ENCODE measurements at regions not wholly inside any gene's neighbourhood (a gene's known extent, or its start where the extent isn't known, plus 50 kb on each side); places are given as distances from the start of the nearest gene placed in this dataset.
"Not testable (repeated sequence)": the region's sequence is repeated elsewhere in the genome, so short reads cannot be mapped to it uniquely, and the experiment has no call there.

DNA sequence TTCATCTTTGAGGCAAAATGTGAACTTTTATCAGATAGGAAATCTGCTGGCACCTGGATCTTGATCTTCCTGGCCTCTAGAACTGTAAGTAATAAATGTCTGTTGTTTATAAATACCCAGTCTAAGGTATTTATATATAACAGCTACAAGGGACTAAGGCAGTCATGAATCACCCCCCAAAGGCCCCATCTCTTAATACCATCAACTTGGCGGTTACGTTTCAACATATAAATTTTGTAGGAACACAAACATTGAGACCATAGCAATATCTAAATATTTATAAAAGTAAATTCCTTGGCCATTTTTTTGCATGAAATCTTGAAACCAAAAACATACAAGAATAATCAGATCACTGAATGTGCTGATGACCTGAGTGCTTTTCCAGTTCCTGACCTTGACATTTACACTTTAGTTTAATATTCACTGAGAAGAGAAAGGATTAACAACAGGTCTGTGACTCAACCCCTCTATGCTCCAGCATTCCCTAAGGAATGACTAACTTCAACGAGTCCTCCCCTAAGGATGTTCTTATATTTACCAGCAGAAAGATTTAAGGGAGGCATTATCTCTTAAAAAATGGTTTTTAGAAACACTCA lies 1438.5 kb upstream of the CELF2 start:
- Histone ChIP-seq H4K8ac (ENCODE audit: low read depth, low read length) (no peak overlapping the region), H3K36me3 (replicated peaks in 1 of 2; ENCODE audit: control insufficient read depth in 2 of 2, insufficient read depth in 2 of 2, low read length in 2 of 2) (no peaks in the 10 kb centered on the region), H3K27ac (replicated peaks; ENCODE audit: low read length) (no peak overlapping the region), H3K4me1 (ENCODE audit: control insufficient read depth in 2 of 2, insufficient read depth in 1 of 2, low read depth in 1 of 2, low read length in 2 of 2) (no peaks in the 10 kb centered on the region), H2AK5ac (ENCODE audit: low read depth, low read length) (no peak overlapping the region), H3K27me3 (ENCODE audit: control insufficient read depth in 3 of 3, insufficient read depth in 3 of 3, low read depth in 1 of 3, low read length in 3 of 3) (no peaks in the 10 kb centered on the region), H3K18ac (ENCODE audit: low read length) (no peak overlapping the region), H2BK5ac (ENCODE audit: low read length) (no peak overlapping the region), H2BK12ac (ENCODE audit: low read length) (no peak overlapping the region), H3K23ac (ENCODE audit: low read depth, low read length, poor library complexity) (no peak overlapping the region), H3K9ac (ENCODE audit: low read depth, low read length, poor library complexity) (no peak overlapping the region), H3K4ac (ENCODE audit: low read length) (no peak overlapping the region), H3K4me3 (ENCODE audit: low read length in 2 of 2) (no peak overlapping the region), H4K91ac (ENCODE audit: low read depth, low read length, poor library complexity) (no peak overlapping the region), H2BK15ac (ENCODE audit: low read length) (no peak overlapping the region), H2AFZ (ENCODE audit: low read length) (no peak overlapping the region), H3K9me3 (replicated peaks in 1 of 2; ENCODE audit: control insufficient read depth in 2 of 2, insufficient read depth in 1 of 2, low read depth in 1 of 2, low read length in 2 of 2) (no peaks in the 10 kb centered on the region), H3K79me1 (ENCODE audit: low read depth, low read length) (no peaks in the 10 kb centered on the region), H2BK120ac (ENCODE audit: low read depth, low read length) (no peak overlapping the region), H3K14ac (ENCODE audit: low read length) (no peak overlapping the region), H3K4me2 (ENCODE audit: insufficient read depth, low read length, poor library complexity, severe bottlenecking) (no peak overlapping the region)
- no peak for DNase-seq (ENCODE audit: low spot score)
- WGBS, 2 donors (ENCODE audit: extremely low coverage in 2 of 2, insufficient read length in 2 of 2, insufficient replicate concordance in 1 of 2): no CpG with 5 or more reads among the region's 3 CpGs

DNA sequence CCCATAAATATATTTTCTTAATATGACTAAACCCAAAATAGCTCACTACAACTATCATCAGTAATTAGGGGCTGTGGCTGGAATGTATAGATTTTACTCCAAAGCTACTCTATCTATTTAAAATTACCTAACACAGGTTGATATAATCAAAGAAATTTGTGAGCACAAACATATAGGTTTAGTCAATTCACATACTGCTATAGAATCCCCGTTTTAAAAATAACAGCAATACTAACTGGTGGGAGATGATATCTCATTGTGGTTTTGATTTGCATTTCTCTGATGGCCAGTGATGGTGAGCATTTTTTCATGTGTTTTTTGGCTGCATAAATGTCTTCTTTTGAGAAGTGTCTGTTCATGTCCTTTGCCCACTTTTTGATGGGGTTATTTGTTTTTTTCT lies 1434.9 kb upstream of the CELF2 start:
- H3K4me3 ChIP-seq (ENCODE audit: low read length in 2 of 2); H3K9me3 ChIP-seq (replicated peaks in 1 of 2; ENCODE audit: control insufficient read depth in 2 of 2, insufficient read depth in 1 of 2, low read depth in 1 of 2, low read length in 2 of 2); H3K14ac ChIP-seq (ENCODE audit: low read length); H3K27me3 ChIP-seq (ENCODE audit: control insufficient read depth in 3 of 3, insufficient read depth in 3 of 3, low read depth in 1 of 3, low read length in 3 of 3); H4K91ac ChIP-seq (ENCODE audit: low read depth, low read length, poor library complexity); H2BK120ac ChIP-seq (ENCODE audit: low read depth, low read length); H3K4me2 ChIP-seq (ENCODE audit: insufficient read depth, low read length, poor library complexity, severe bottlenecking); H3K23ac ChIP-seq (ENCODE audit: low read depth, low read length, poor library complexity); H2BK5ac ChIP-seq (ENCODE audit: low read length); H3K18ac ChIP-seq (ENCODE audit: low read length); H3K27ac ChIP-seq (replicated peaks; ENCODE audit: low read length); DNase-seq (ENCODE audit: low spot score); H4K8ac ChIP-seq (ENCODE audit: low read depth, low read length); H3K79me1 ChIP-seq (ENCODE audit: low read depth, low read length); H2BK15ac ChIP-seq (ENCODE audit: low read length); H3K36me3 ChIP-seq (replicated peaks in 1 of 2; ENCODE audit: control insufficient read depth in 2 of 2, insufficient read depth in 2 of 2, low read length in 2 of 2); H2AFZ ChIP-seq (ENCODE audit: low read length); H3K9ac ChIP-seq (ENCODE audit: low read depth, low read length, poor library complexity); H3K4me1 ChIP-seq (ENCODE audit: control insufficient read depth in 2 of 2, insufficient read depth in 1 of 2, low read depth in 1 of 2, low read length in 2 of 2); H2BK12ac ChIP-seq (ENCODE audit: low read length); H2AK5ac ChIP-seq (ENCODE audit: low read depth, low read length); H3K4ac ChIP-seq (ENCODE audit: low read length): not testable (repeated sequence)
- no CpG with 5 or more reads among the region's 1 CpG for whole genome bisulfite sequencing, 2 donors (ENCODE audit: extremely low coverage in 2 of 2, insufficient read length in 2 of 2, insufficient replicate concordance in 1 of 2)

DNA sequence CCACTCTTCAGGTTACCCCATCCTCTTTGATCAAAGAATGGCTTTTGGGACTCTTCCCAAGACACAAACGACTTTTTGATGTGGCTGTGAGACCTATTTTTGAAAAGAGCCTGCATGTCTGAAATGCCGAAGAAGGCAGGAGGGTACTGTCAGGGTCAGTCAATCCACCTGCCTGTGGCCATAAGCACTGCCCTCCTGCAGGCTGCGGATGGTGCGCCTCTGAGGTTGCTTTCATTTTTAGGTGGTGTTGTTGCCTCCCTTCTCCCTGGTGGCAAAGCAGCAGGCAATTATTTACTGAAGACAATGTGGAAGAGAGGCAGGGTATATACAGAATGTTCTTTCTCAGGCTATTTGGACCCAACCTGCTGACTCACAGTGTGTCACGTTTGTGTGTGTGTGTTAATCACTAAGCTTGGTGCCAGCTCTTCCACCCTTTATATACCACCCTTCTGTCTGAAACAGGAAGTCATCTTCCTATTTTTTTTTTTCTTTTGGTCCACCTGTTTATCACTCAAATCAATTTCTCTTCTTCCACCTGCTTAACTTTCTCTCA lies 1421.2 kb upstream of the CELF2 start:
- H3K4me2 ChIP-seq (ENCODE audit: insufficient read depth, low read length, poor library complexity, severe bottlenecking): no peak overlapping the region
- no peak overlapping the region for H4K91ac ChIP-seq (ENCODE audit: low read depth, low read length, poor library complexity)
- DNase-seq (ENCODE audit: low spot score): no peak
- H3K18ac ChIP-seq (ENCODE audit: low read length): no peak overlapping the region
- H2AFZ ChIP-seq (ENCODE audit: low read length): no peak overlapping the region
- H4K8ac ChIP-seq (ENCODE audit: low read depth, low read length): no peak overlapping the region
- H2BK12ac ChIP-seq (ENCODE audit: low read length): no peak overlapping the region
- no peaks in the 10 kb centered on the region for H3K9me3 ChIP-seq (replicated peaks in 1 of 2; ENCODE audit: control insufficient read depth in 2 of 2, insufficient read depth in 1 of 2, low read depth in 1 of 2, low read length in 2 of 2)
- no peak overlapping the region for H3K27ac ChIP-seq (replicated peaks; ENCODE audit: low read length)
- no peaks in the 10 kb centered on the region for H3K4me1 ChIP-seq (ENCODE audit: control insufficient read depth in 2 of 2, insufficient read depth in 1 of 2, low read depth in 1 of 2, low read length in 2 of 2)
- no peak overlapping the region for H3K9ac ChIP-seq (ENCODE audit: low read depth, low read length, poor library complexity)
- H3K27me3 ChIP-seq (ENCODE audit: control insufficient read depth in 3 of 3, insufficient read depth in 3 of 3, low read depth in 1 of 3, low read length in 3 of 3): no peaks in the 10 kb centered on the region
- H3K14ac ChIP-seq (ENCODE audit: low read length): no peak overlapping the region
- no CpG with 5 or more reads among the region's 5 CpGs for WGBS, 2 donors (ENCODE audit: extremely low coverage in 2 of 2, insufficient read length in 2 of 2, insufficient replicate concordance in 1 of 2)
- H3K4ac ChIP-seq (ENCODE audit: low read length): no peak overlapping the region
- no peaks in the 10 kb centered on the region for H3K36me3 ChIP-seq (replicated peaks in 1 of 2; ENCODE audit: control insufficient read depth in 2 of 2, insufficient read depth in 2 of 2, low read length in 2 of 2)
- no peak overlapping the region for H3K23ac ChIP-seq (ENCODE audit: low read depth, low read length, poor library complexity)
- no peak overlapping the region for H2BK120ac ChIP-seq (ENCODE audit: low read depth, low read length)
- H2BK15ac ChIP-seq (ENCODE audit: low read length): no peak overlapping the region
- H2AK5ac ChIP-seq (ENCODE audit: low read depth, low read length): no peak overlapping the region
- no peak overlapping the region for H3K4me3 ChIP-seq (ENCODE audit: low read length in 2 of 2)
- H2BK5ac ChIP-seq (ENCODE audit: low read length): no peak overlapping the region
- H3K79me1 ChIP-seq (ENCODE audit: low read depth, low read length): no peaks in the 10 kb centered on the region

DNA sequence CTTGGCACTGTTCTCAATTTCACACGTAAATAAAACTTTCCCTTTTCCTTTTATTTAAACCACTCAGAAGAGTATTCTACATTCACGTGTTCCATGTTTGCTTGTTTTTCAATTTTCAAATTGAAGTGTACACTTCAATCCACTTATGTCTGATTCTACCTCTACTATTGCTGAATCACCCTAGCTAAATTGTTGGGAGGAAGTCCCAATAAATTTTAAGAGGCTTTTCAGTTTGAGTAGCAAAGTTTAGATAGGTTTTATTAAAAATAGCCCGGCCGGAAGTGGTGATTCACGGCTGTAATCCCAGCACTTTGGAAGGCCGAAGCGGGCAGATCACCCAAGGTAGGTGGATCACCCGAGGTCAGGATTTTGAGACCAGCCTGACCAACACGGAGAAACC lies 1414.7 kb upstream of the CELF2 start:
- H3K27ac ChIP-seq (replicated peaks; ENCODE audit: low read length): no peak overlapping the region
- H2BK12ac ChIP-seq (ENCODE audit: low read length): no peak overlapping the region
- H3K27me3 ChIP-seq (ENCODE audit: control insufficient read depth in 3 of 3, insufficient read depth in 3 of 3, low read depth in 1 of 3, low read length in 3 of 3): no peaks in the 10 kb centered on the region
- no peaks in the 10 kb centered on the region for H3K79me1 ChIP-seq (ENCODE audit: low read depth, low read length)
- H2AK5ac ChIP-seq (ENCODE audit: low read depth, low read length): no peak overlapping the region
- no peak overlapping the region for H2AFZ ChIP-seq (ENCODE audit: low read length)
- H3K4me2 ChIP-seq (ENCODE audit: insufficient read depth, low read length, poor library complexity, severe bottlenecking): no peak overlapping the region
- H3K4ac ChIP-seq (ENCODE audit: low read length): no peak overlapping the region
- no peak overlapping the region for H4K8ac ChIP-seq (ENCODE audit: low read depth, low read length)
- no peaks in the 10 kb centered on the region for H3K9me3 ChIP-seq (replicated peaks in 1 of 2; ENCODE audit: control insufficient read depth in 2 of 2, insufficient read depth in 1 of 2, low read depth in 1 of 2, low read length in 2 of 2)
- no peak overlapping the region for H3K23ac ChIP-seq (ENCODE audit: low read depth, low read length, poor library complexity)
- H3K9ac ChIP-seq (ENCODE audit: low read depth, low read length, poor library complexity): no peak overlapping the region
- no peak for DNase-seq (ENCODE audit: low spot score)
- H3K14ac ChIP-seq (ENCODE audit: low read length): no peak overlapping the region
- no peak overlapping the region for H2BK15ac ChIP-seq (ENCODE audit: low read length)
- H2BK120ac ChIP-seq (ENCODE audit: low read depth, low read length): no peak overlapping the region
- no peak overlapping the region for H2BK5ac ChIP-seq (ENCODE audit: low read length)
- H3K36me3 ChIP-seq (replicated peaks in 1 of 2; ENCODE audit: control insufficient read depth in 2 of 2, insufficient read depth in 2 of 2, low read length in 2 of 2): no peaks in the 10 kb centered on the region
- no peak overlapping the region for H3K4me3 ChIP-seq (ENCODE audit: low read length in 2 of 2)
- no peak overlapping the region for H4K91ac ChIP-seq (ENCODE audit: low read depth, low read length, poor library complexity)
- WGBS, 2 donors (ENCODE audit: extremely low coverage in 2 of 2, insufficient read length in 2 of 2, insufficient replicate concordance in 1 of 2): 100% methylated on average over 1 of the region's 9 CpGs; no CpG with 5 or more reads in 1 of the 2 donors
- H3K4me1 ChIP-seq (ENCODE audit: control insufficient read depth in 2 of 2, insufficient read depth in 1 of 2, low read depth in 1 of 2, low read length in 2 of 2): no peaks in the 10 kb centered on the region
- H3K18ac ChIP-seq (ENCODE audit: low read length): no peak overlapping the region

Data from neuronal stem cell (in vitro differentiated cells).